Epithelial cell of proximal tubule (primary cell): ENCODE measurements at regions not wholly inside any gene's neighbourhood (a gene's known extent, or its start where the extent isn't known, plus 50 kb on each side); places are given as distances from the start of the nearest gene placed in this dataset.

ENCODE experiments used
- DNase-seq: peaks from one replicate; pipeline ENCODE4 v3.0.0-alpha.2; 2011; ENCODE audit warnings: low read depth
- H3K4me3 ChIP-seq: 2 replicates; pipeline ENCODE4 v1.5.1; 2011; ENCODE audit warnings: low read depth, mild to moderate bottlenecking, low read length
- TF ChIP-seq, protein P1 (sequence below): conservative IDR thresholded peaks from 2 replicates; pipeline ENCODE4 v1.5.1; 2012; ENCODE audit warnings: low read depth, mild to moderate bottlenecking, low read length

DNA sequence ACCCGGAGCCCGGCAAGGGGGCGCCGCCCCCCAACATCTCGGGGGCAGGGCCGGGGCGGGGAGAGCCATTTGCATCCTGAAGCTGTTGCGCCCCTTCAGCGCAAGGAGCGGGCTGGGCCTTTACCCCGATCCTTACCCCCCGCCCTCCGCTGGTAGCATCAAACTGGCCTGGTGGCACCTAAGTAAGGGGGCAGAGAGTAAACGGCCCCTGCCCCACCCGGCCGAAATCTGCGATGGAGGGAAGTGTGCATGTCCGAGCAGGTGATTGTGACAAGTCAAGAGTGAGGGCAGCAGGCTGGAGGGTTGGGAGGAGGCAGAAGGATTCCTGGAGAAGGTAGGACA lies 101.2 kb downstream of the ESM1 start:
- H3K4me3 ChIP-seq = peak overlapping the region; percentile 56
- TF ChIP-seq, protein P1, sequence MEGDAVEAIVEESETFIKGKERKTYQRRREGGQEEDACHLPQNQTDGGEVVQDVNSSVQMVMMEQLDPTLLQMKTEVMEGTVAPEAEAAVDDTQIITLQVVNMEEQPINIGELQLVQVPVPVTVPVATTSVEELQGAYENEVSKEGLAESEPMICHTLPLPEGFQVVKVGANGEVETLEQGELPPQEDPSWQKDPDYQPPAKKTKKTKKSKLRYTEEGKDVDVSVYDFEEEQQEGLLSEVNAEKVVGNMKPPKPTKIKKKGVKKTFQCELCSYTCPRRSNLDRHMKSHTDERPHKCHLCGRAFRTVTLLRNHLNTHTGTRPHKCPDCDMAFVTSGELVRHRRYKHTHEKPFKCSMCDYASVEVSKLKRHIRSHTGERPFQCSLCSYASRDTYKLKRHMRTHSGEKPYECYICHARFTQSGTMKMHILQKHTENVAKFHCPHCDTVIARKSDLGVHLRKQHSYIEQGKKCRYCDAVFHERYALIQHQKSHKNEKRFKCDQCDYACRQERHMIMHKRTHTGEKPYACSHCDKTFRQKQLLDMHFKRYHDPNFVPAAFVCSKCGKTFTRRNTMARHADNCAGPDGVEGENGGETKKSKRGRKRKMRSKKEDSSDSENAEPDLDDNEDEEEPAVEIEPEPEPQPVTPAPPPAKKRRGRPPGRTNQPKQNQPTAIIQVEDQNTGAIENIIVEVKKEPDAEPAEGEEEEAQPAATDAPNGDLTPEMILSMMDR = no peak
- no peak for DNase-seq

DNA sequence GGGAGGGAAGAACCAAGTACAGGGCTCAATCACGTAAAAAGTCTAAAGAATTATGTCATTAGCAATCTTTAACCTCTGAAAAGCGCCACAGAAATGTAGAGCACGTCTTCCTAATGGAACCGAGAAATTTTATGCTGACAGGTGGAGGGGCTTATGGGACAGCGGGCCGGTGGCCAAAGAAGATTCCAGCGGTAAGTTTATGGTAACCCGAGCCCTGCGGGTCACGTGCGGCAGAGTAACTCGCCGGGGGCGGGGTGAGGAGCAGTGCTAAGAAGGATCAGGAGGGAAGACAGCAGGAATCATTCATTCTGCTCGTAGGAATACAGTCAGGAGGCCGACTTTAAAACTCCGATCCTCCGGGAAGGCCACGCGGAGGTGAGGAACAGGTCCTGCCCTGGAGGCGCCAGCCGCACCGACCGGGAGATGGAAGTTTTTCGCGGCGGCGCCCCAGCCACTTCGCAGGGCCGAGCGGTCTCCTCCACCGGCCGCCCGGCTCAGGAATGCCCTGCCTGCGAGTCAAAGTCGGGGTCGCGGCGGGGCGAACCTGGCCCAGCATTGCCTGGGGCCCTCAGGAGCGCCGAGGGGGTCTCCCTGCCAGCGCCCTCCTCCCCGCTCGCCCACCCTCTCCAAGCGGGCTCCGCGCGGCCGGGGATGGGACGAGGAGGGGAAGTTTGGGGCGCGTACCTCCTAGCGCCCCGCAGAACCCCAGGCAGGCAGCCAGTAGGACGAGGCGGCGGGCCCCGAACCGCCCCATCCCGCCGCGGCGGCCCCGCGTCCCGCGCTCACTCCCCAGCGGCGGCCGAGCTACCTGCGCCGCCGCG lies 101.8 kb downstream of the ESM1 start:
- peak overlapping the region; percentile 56 for H3K4me3 ChIP-seq
- no peak for DNase-seq
- TF ChIP-seq, protein P1 = no peak

- TF ChIP-seq, protein P1 = no peak
- no peak overlapping the region for H3K4me3 ChIP-seq
- DNase-seq = no peak
Measured at GRCh38 chr5:54882841-54883240, 102.6 kb downstream of the ESM1 start.

GRCh38 chr5:54882101-54882500 lies 103.3 kb downstream of the ESM1 start:
- H3K4me3 ChIP-seq = no peak overlapping the region
- no peak for DNase-seq
- TF ChIP-seq, protein P1 = no peak

DNA sequence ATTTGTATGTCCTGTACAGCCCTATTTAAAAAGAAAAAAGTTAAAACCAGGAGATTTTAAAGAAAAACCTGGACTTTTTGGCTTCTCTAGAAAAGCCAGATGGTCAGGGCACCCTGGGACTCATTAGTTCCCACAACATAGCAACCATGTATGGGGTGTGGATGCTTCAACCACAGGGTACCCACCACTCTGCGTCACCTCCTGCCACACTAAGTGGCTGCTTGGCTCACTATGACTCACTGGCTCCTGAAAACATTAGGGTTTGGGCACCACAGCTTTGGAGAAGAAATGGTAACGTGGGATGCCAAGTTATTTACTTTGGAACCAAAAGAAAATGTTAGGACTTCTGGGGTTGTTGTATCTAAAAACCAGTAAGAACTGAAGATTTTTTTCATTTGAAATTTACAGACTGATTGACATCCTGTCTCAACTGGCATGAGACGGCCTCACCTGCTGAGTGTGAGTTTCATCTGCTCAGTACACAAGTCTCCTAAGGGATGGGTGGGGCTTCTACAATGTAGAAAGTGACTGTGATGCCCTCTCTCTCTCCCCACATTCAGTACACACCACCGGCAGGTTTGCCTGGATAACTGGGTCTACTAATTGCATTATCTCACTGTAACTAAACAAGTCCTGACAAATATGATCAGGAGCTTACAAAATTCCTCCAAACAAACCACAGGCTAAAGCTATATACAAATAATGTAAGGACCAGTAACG lies 103.9 kb downstream of the ESM1 start:
- TF ChIP-seq, protein P1 = no peak
- H3K4me3 ChIP-seq = no peak overlapping the region
- no peak for DNase-seq

- TF ChIP-seq, protein P1 = no peak
- DNase-seq = no peak
- no peak overlapping the region for H3K4me3 ChIP-seq
Measured at GRCh38 chr5:54876976-54877375, 108.4 kb downstream of the ESM1 start.
